Naive B cell (primary cell): ENCODE measurements at regions not wholly inside any gene's neighbourhood (a gene's known extent, or its start where the extent isn't known, plus 50 kb on each side); places are given as distances from the start of the nearest gene placed in this dataset.

Experiments
- ATAC-seq, 2 donors: fragments of 150-1000 bp; cut with Tn5 transposase; 2 replicates each; pipeline ENCODE4 v1.10.0; 2021; ENCODE audit warnings: low read depth in 2 of 2, mild to moderate bottlenecking in 2 of 2, moderate library complexity in 2 of 2
- DNase-seq: peaks from one replicate; pipeline ENCODE4 v3.0.0; 2022
- H3K27ac Mint-ChIP-seq, 6 donors: one replicate each; pipeline ENCODE4 v1.8.0; 2020 to 2022; ENCODE audit warnings: mild to moderate bottlenecking in 6 of 6, mixed read lengths in 6 of 6, moderate library complexity in 5 of 6, inconsistent platforms in 2 of 6
- H3K27me3 Mint-ChIP-seq, 3 donors: one replicate each; pipeline ENCODE4 v1.8.0; 2021 to 2022; ENCODE audit warnings: mixed read lengths in 3 of 3, mild to moderate bottlenecking in 1 of 3
- H3K36me3 Mint-ChIP-seq, 2 donors: one replicate each; pipeline ENCODE4 v1.8.0; 2020 to 2022; ENCODE audit warnings: mixed read lengths in 2 of 2, inconsistent platforms in 1 of 2, mild to moderate bottlenecking in 1 of 2
- H3K4me1 Mint-ChIP-seq, 3 donors: one replicate each; pipeline ENCODE4 v1.8.0; 2020 to 2022; ENCODE audit warnings: mixed read lengths in 3 of 3, inconsistent platforms in 1 of 3, mild to moderate bottlenecking in 1 of 3, moderate library complexity in 1 of 3
- H3K4me3 Mint-ChIP-seq, 8 donors: one replicate each; pipeline ENCODE4 v1.8.0; 2020 to 2022; ENCODE audit warnings: mild to moderate bottlenecking in 8 of 8, mixed read lengths in 8 of 8, moderate library complexity in 8 of 8, inconsistent platforms in 2 of 8
- H3K9me3 Mint-ChIP-seq, 7 donors: one replicate each; pipeline ENCODE4 v1.8.0; 2020 to 2022; ENCODE audit warnings: mixed read lengths in 7 of 7, mild to moderate bottlenecking in 5 of 7, inconsistent platforms in 2 of 7, moderate library complexity in 1 of 7

- H3K4me3 Mint-ChIP-seq: no peak overlapping the region
- peak overlapping the region in 2 of 6 donors; percentile 7 to 56 for H3K27ac Mint-ChIP-seq
- H3K27me3 Mint-ChIP-seq: no peaks in the 10 kb centered on the region
- no peaks in the 10 kb centered on the region for H3K36me3 Mint-ChIP-seq
- ATAC-seq: no peak
- H3K4me1 Mint-ChIP-seq: peaks cover 6 to 7% (median 7%) of the 10 kb centered on the region in 3 donors
- no peaks in the 10 kb centered on the region for H3K9me3 Mint-ChIP-seq
- no peak for DNase-seq
These were observed 50.8 kb upstream of the SMLR1 start for GRCh38 chr6:130776287-130776925.
